Endodermal cell (in vitro differentiated cells): ENCODE measurements at regions not wholly inside any gene's neighbourhood (a gene's known extent, or its start where the extent isn't known, plus 50 kb on each side); places are given as distances from the start of the nearest gene placed in this dataset.
"Not testable (repeated sequence)": the region's sequence is repeated elsewhere in the genome, so short reads cannot be mapped to it uniquely, and the experiment has no call there.

Experiments used
- DNase-seq: peaks from one replicate; pipeline ENCODE4 v3.0.0-alpha.2; 2017
- H3K27ac ChIP-seq: 2 replicates; pipeline ENCODE4 v1.5.1; 2013; ENCODE audit warnings: mild to moderate bottlenecking, low read depth, low read length, moderate library complexity
- H3K27me3 ChIP-seq: 2 replicates; pipeline ENCODE4 v1.6.1; 2013; ENCODE audit warnings: mild to moderate bottlenecking, low read length, moderate library complexity; ENCODE audit not compliant: insufficient read depth, control insufficient read depth, poor library complexity, severe bottlenecking
- H3K36me3 ChIP-seq: 2 replicates; pipeline ENCODE4 v1.7.0; 2013; ENCODE audit warnings: mild to moderate bottlenecking, low read length, moderate library complexity; ENCODE audit not compliant: control insufficient read depth, insufficient read depth
- H3K4me1 ChIP-seq: one replicate; pipeline ENCODE4 v1.7.0; 2013; ENCODE audit warnings: low read length; ENCODE audit not compliant: control insufficient read depth, insufficient read depth
- H3K4me3 ChIP-seq: 2 replicates; pipeline ENCODE4 v1.5.1; 2013; ENCODE audit warnings: mild to moderate bottlenecking, low read length, moderate library complexity
- H3K9ac ChIP-seq: 2 replicates; pipeline ENCODE4 v1.6.1; 2013; ENCODE audit warnings: mild to moderate bottlenecking, low read length, moderate library complexity; ENCODE audit not compliant: poor library complexity, severe bottlenecking; ENCODE audit errors: extremely low read depth
- H3K9me3 ChIP-seq: 2 replicates; pipeline ENCODE4 v1.6.1; 2013; ENCODE audit warnings: mild to moderate bottlenecking, low read length, moderate library complexity; ENCODE audit not compliant: control insufficient read depth
- H3K27ac Mint-ChIP-seq: 2 replicates; pipeline ENCODE4 v1.8.0; 2020; ENCODE audit warnings: mixed read lengths
- H3K27me3 Mint-ChIP-seq: 2 replicates; pipeline ENCODE4 v1.8.0; 2021; ENCODE audit warnings: mild to moderate bottlenecking, mixed read lengths; ENCODE audit not compliant: insufficient read depth
- H3K36me3 Mint-ChIP-seq: 2 replicates; pipeline ENCODE4 v1.8.0; 2020; ENCODE audit warnings: low read depth, mixed read lengths
- H3K4me1 Mint-ChIP-seq: 2 replicates; pipeline ENCODE4 v1.8.0; 2020; ENCODE audit warnings: mixed read lengths
- H3K4me3 Mint-ChIP-seq: 2 replicates; pipeline ENCODE4 v1.8.0; 2020; ENCODE audit warnings: mild to moderate bottlenecking, moderate library complexity, mixed read lengths
- H3K9me3 Mint-ChIP-seq: 2 replicates; pipeline ENCODE4 v1.8.0; 2020; ENCODE audit warnings: mild to moderate bottlenecking, mixed read lengths
- CTCF ChIP-seq: fragments of 200-600 bp; sonication (generic); conservative IDR thresholded peaks from 2 replicates; pipeline ENCODE4 v1.5.0; 2021; ENCODE audit warnings: antibody characterized with exemption, mild to moderate bottlenecking
- WGBS, 2 experiments: methylation state at CpG; one replicate each; pipeline versions ENCODE4 v1.1.5 to v1.1.7; 2013; ENCODE audit warnings: missing lambda C conversion rate in 2 of 2, mixed read lengths in 1 of 2; ENCODE audit not compliant: insufficient coverage in 1 of 2, insufficient read length in 1 of 2; 5-methylcytosine and 5-hydroxymethylcytosine counted together

DNA sequence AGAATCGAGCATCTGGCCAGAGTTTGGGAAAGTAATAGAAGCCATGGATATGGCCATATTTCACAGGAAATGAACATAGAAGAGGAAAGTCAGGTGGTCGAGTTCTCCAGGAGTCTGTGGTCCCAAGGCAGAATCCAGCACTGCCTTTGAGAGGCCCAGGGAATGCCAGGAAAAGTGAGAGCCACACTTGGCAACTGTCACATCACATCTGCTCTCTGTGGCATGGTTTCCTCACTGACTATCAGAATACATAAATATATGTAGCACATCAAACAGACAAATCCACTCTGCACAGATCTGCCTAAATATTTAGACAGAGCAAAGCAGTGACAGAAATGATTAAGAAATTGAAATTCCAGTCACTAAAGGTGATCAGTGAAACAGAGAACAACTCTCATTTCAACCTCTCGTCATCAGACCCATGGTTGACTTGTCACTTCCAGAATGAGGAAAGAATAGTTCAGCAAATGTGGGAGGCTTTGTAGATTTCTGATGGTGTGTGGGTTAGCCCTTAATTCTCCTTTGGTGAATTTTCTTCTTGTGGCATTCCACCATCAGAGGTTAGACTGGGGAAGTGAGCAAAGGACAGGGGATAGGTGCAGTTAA lies 58.8 kb upstream of the MAN1A2 start:
- Mint-ChIP-seq H3K36me3 (no peaks in the 10 kb centered on the region), H3K27ac (no peak overlapping the region), H3K27me3 (peaks cover 2% of the 10 kb centered on the region), H3K4me1 (peaks cover 18% of the 10 kb centered on the region), H3K4me3 (no peak overlapping the region), H3K9me3 (no peaks in the 10 kb centered on the region)
- Histone ChIP-seq H3K27ac (no peak overlapping the region), H3K4me3 (no peak overlapping the region), H3K9me3 (no peaks in the 10 kb centered on the region), H3K36me3 (no peaks in the 10 kb centered on the region), H3K4me1 (peaks cover 3% of the 10 kb centered on the region), H3K27me3 (no peaks in the 10 kb centered on the region), H3K9ac (no peak overlapping the region)
- no peak for TF ChIP-seq CTCF
- no peak for DNase-seq
- WGBS, 2 experiments = 92 to 93% methylated on average over 1 to 3 of the region's 3 CpGs

GRCh38 chr1:117301901-117302300 lies 65.3 kb upstream of the MAN1A2 start:
- DNase-seq = no peak
- TF ChIP-seq CTCF = no peak
- Mint-ChIP-seq H3K27me3 (no peaks in the 10 kb centered on the region), H3K36me3 (no peaks in the 10 kb centered on the region), H3K9me3 (peaks cover 13% of the 10 kb centered on the region), H3K27ac (no peak overlapping the region), H3K4me3 (no peak overlapping the region), H3K4me1 (peaks cover 23% of the 10 kb centered on the region)
- Histone ChIP-seq H3K27ac (no peak overlapping the region), H3K4me1 (no peaks in the 10 kb centered on the region), H3K27me3 (no peaks in the 10 kb centered on the region), H3K9ac (no peak overlapping the region), H3K4me3 (no peak overlapping the region), H3K9me3 (peaks cover 7% of the 10 kb centered on the region), H3K36me3 (no peaks in the 10 kb centered on the region)
- WGBS, 2 experiments = 79 to 100% methylated on average over 1 of the region's 1 CpG

DNA sequence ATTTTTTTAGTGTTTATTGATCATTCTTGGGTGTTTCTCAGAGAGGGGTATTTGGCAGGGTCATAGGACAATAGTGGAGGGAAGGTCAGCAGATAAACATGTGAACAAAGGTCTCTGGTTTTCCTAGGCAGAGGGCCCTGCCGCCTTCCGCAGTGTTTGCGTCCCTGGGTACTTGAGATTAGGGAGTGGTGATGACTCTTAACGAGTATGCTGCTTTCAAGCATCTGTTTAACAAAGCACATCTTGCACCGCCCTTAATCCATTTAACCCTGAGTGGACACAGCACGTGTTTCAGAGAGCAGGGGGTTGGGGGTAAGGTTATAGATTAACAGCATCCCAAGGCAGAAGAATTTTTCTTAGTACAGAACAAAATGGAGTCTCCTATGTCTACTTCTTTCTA lies 67.1 kb upstream of the MAN1A2 start:
- not testable (repeated sequence) for H3K9me3 ChIP-seq, H3K9ac ChIP-seq, H3K36me3 Mint-ChIP-seq, H3K36me3 ChIP-seq, H3K4me1 ChIP-seq, H3K4me3 ChIP-seq, H3K27me3 Mint-ChIP-seq, H3K27me3 ChIP-seq, H3K4me3 Mint-ChIP-seq, H3K27ac ChIP-seq, H3K27ac Mint-ChIP-seq, DNase-seq
- peaks cover 13% of the 10 kb centered on the region for H3K9me3 Mint-ChIP-seq
- 80% methylated on average over 1 of the region's 6 CpGs; no CpG with 5 or more reads in 1 of the 2 experiments for WGBS, 2 experiments
- peaks cover 23% of the 10 kb centered on the region for H3K4me1 Mint-ChIP-seq

GRCh38 chr1:117295001-117295400 lies 72.2 kb upstream of the MAN1A2 start:
- DNase-seq = no peak
- Histone ChIP-seq H3K9me3 (no peaks in the 10 kb centered on the region), H3K9ac (no peak overlapping the region), H3K4me3 (no peak overlapping the region), H3K27ac (no peak overlapping the region), H3K27me3 (no peaks in the 10 kb centered on the region), H3K36me3 (no peaks in the 10 kb centered on the region), H3K4me1 (no peaks in the 10 kb centered on the region)
- WGBS, 2 experiments = 96 to 100% methylated on average over 1 to 2 of the region's 2 CpGs
- Mint-ChIP-seq H3K27ac (no peak overlapping the region), H3K36me3 (no peaks in the 10 kb centered on the region), H3K27me3 (no peaks in the 10 kb centered on the region), H3K4me1 (peaks cover 4% of the 10 kb centered on the region), H3K4me3 (no peak overlapping the region), H3K9me3 (no peaks in the 10 kb centered on the region)
- no peak for TF ChIP-seq CTCF
